T-helper 1 cell treated with Interleukin-12 subunit alpha and Interleukin-12 subunit beta and Interleukin-4 antibody, amounts not matched to agents 30 μg/mL and 1 μg/mL, for 36 hours (primary cell): ENCODE measurements at regions not wholly inside any gene's neighbourhood (a gene's known extent, or its start where the extent isn't known, plus 50 kb on each side); places are given as distances from the start of the nearest gene placed in this dataset.

Experiments
- H3K27ac Mint-ChIP-seq: one replicate; pipeline ENCODE4 v1.8.0; 2021; ENCODE audit warnings: mild to moderate bottlenecking, mixed read lengths
- H3K27me3 Mint-ChIP-seq: one replicate; pipeline ENCODE4 v1.8.0; 2021; ENCODE audit warnings: low read depth, mixed read lengths
- H3K36me3 Mint-ChIP-seq: one replicate; pipeline ENCODE4 v1.8.0; 2021; ENCODE audit warnings: low read depth, mixed read lengths
- H3K4me1 Mint-ChIP-seq: one replicate; pipeline ENCODE4 v1.8.0; 2021; ENCODE audit warnings: low read depth, mixed read lengths
- H3K4me3 Mint-ChIP-seq: one replicate; pipeline ENCODE4 v1.8.0; 2021; ENCODE audit warnings: mild to moderate bottlenecking, moderate library complexity, mixed read lengths
- H3K9me3 Mint-ChIP-seq: one replicate; pipeline ENCODE4 v1.8.0; 2021; ENCODE audit warnings: mixed read lengths

GRCh38 chr7:28301148-28301641, 111.1 kb upstream of the CREB5 start:
- H3K4me3 Mint-ChIP-seq, result no peak overlapping the region
- H3K4me1 Mint-ChIP-seq, result no peaks in the 10 kb centered on the region
- no peak overlapping the region for H3K27ac Mint-ChIP-seq
- no peaks in the 10 kb centered on the region for H3K36me3 Mint-ChIP-seq
- H3K9me3 Mint-ChIP-seq, result no peaks in the 10 kb centered on the region
- peaks cover 12% of the 10 kb centered on the region for H3K27me3 Mint-ChIP-seq

GRCh38 chr7:28304290-28304689, 108.0 kb upstream of the CREB5 start:
- no peak overlapping the region for H3K27ac Mint-ChIP-seq
- no peaks in the 10 kb centered on the region for H3K4me1 Mint-ChIP-seq
- no peaks in the 10 kb centered on the region for H3K9me3 Mint-ChIP-seq
- no peak overlapping the region for H3K4me3 Mint-ChIP-seq
- peaks cover 7% of the 10 kb centered on the region for H3K27me3 Mint-ChIP-seq
- no peaks in the 10 kb centered on the region for H3K36me3 Mint-ChIP-seq

- Mint-ChIP-seq H3K36me3 (no peaks in the 10 kb centered on the region), H3K27ac (no peak overlapping the region), H3K27me3 (peaks cover 27% of the 10 kb centered on the region), H3K4me1 (no peaks in the 10 kb centered on the region), H3K4me3 (no peak overlapping the region), H3K9me3 (no peaks in the 10 kb centered on the region)
These were observed 102.4 kb upstream of the CREB5 start for GRCh38 chr7:28309704-28310459.

- Mint-ChIP-seq H3K4me3 (no peak overlapping the region), H3K27me3 (peaks cover 25% of the 10 kb centered on the region), H3K36me3 (no peaks in the 10 kb centered on the region), H3K27ac (no peak overlapping the region), H3K9me3 (no peaks in the 10 kb centered on the region), H3K4me1 (no peaks in the 10 kb centered on the region)
These were observed 101.9 kb upstream of the CREB5 start for GRCh38 chr7:28310460-28310848.

- Mint-ChIP-seq H3K27me3 (peaks cover 32% of the 10 kb centered on the region), H3K27ac (no peak overlapping the region), H3K4me3 (no peak overlapping the region), H3K9me3 (no peaks in the 10 kb centered on the region), H3K4me1 (no peaks in the 10 kb centered on the region), H3K36me3 (no peaks in the 10 kb centered on the region)
These were observed 100.6 kb upstream of the CREB5 start for GRCh38 chr7:28311670-28312069.

- no peak overlapping the region for H3K27ac Mint-ChIP-seq
- no peaks in the 10 kb centered on the region for H3K36me3 Mint-ChIP-seq
- H3K4me3 Mint-ChIP-seq, result no peak overlapping the region
- H3K27me3 Mint-ChIP-seq, result peaks cover 32% of the 10 kb centered on the region
- H3K9me3 Mint-ChIP-seq, result no peaks in the 10 kb centered on the region
- H3K4me1 Mint-ChIP-seq, result no peaks in the 10 kb centered on the region
These were observed 99.4 kb upstream of the CREB5 start for GRCh38 chr7:28312948-28313347.

GRCh38 chr7:28314841-28315240, 97.5 kb upstream of the CREB5 start:
- Mint-ChIP-seq H3K4me1 (no peaks in the 10 kb centered on the region), H3K27me3 (peaks cover 29% of the 10 kb centered on the region), H3K4me3 (no peak overlapping the region), H3K27ac (no peak overlapping the region), H3K36me3 (no peaks in the 10 kb centered on the region), H3K9me3 (no peaks in the 10 kb centered on the region)

GRCh38 chr7:28315565-28316410, 96.5 kb upstream of the CREB5 start:
- no peaks in the 10 kb centered on the region for H3K9me3 Mint-ChIP-seq
- no peak overlapping the region for H3K27ac Mint-ChIP-seq
- H3K4me1 Mint-ChIP-seq, result no peaks in the 10 kb centered on the region
- peaks cover 27% of the 10 kb centered on the region for H3K27me3 Mint-ChIP-seq
- no peak overlapping the region for H3K4me3 Mint-ChIP-seq
- no peaks in the 10 kb centered on the region for H3K36me3 Mint-ChIP-seq

GRCh38 chr7:28316489-28316888, 95.8 kb upstream of the CREB5 start:
- H3K4me1 Mint-ChIP-seq, result no peaks in the 10 kb centered on the region
- no peaks in the 10 kb centered on the region for H3K36me3 Mint-ChIP-seq
- H3K27ac Mint-ChIP-seq, result no peak overlapping the region
- H3K27me3 Mint-ChIP-seq, result peaks cover 27% of the 10 kb centered on the region
- H3K4me3 Mint-ChIP-seq, result no peak overlapping the region
- no peaks in the 10 kb centered on the region for H3K9me3 Mint-ChIP-seq

GRCh38 chr7:28318101-28318762, 94.1 kb upstream of the CREB5 start:
- Mint-ChIP-seq H3K4me3 (no peak overlapping the region), H3K27me3 (peaks cover 18% of the 10 kb centered on the region), H3K27ac (no peak overlapping the region), H3K4me1 (no peaks in the 10 kb centered on the region), H3K36me3 (no peaks in the 10 kb centered on the region), H3K9me3 (no peaks in the 10 kb centered on the region)

GRCh38 chr7:28323833-28324232, 88.5 kb upstream of the CREB5 start:
- peaks cover 3% of the 10 kb centered on the region for H3K9me3 Mint-ChIP-seq
- no peak overlapping the region for H3K27ac Mint-ChIP-seq

GRCh38 chr7:28328146-28328545, 84.2 kb upstream of the CREB5 start:
- peaks cover 3% of the 10 kb centered on the region for H3K9me3 Mint-ChIP-seq
- H3K4me1 Mint-ChIP-seq, result peaks cover 17% of the 10 kb centered on the region
- no peak overlapping the region for H3K4me3 Mint-ChIP-seq
- H3K27ac Mint-ChIP-seq, result no peak overlapping the region
- H3K36me3 Mint-ChIP-seq, result no peaks in the 10 kb centered on the region
- no peaks in the 10 kb centered on the region for H3K27me3 Mint-ChIP-seq

More at GRCh38 chr7:28323833-28324232, 88.5 kb upstream of the CREB5 start:
- Mint-ChIP-seq H3K4me3 (no peak overlapping the region), H3K4me1 (peaks cover 7% of the 10 kb centered on the region), H3K36me3 (no peaks in the 10 kb centered on the region), H3K27me3 (no peaks in the 10 kb centered on the region)

GRCh38 chr7:28328822-28329660, 83.3 kb upstream of the CREB5 start:
- Mint-ChIP-seq H3K36me3 (no peaks in the 10 kb centered on the region), H3K9me3 (peaks cover 6% of the 10 kb centered on the region), H3K4me3 (no peak overlapping the region), H3K27ac (no peak overlapping the region), H3K4me1 (peaks cover 17% of the 10 kb centered on the region), H3K27me3 (peaks cover 6% of the 10 kb centered on the region)
